Tibial nerve (tissue), 4 donors: ENCODE measurements at regions not wholly inside any gene's neighbourhood (a gene's known extent, or its start where the extent isn't known, plus 50 kb on each side); places are given as distances from the start of the nearest gene placed in this dataset.

ENCODE experiments used
- DNase-seq, 2 donors: peaks; one replicate each; pipeline ENCODE4 v3.0.0-alpha.2; 2019; ENCODE audit warnings: low spot score in 2 of 2
- H3K27ac ChIP-seq, 4 donors: fragments of 200-600 bp; sonication (generic) in 3 of 4; one replicate each; pipeline ENCODE4 v1.5.1; 2017 to 2019; ENCODE audit warnings: mild to moderate bottlenecking in 1 of 4
- H3K27me3 ChIP-seq, 2 donors: fragments of 200-600 bp; sonication (generic) in 1 of 2; one replicate each; pipeline versions ENCODE4 v1.5.1 to v1.6.0; 2017 to 2019
- H3K36me3 ChIP-seq, 3 donors: fragments of 200-600 bp; sonication (generic); one replicate each; pipeline ENCODE4 v1.5.1; 2018 to 2019
- H3K4me1 ChIP-seq, 4 donors: fragments of 200-600 bp; sonication (generic) in 3 of 4; one replicate each; pipeline ENCODE4 v1.5.1; 2017 to 2019
- H3K4me3 ChIP-seq, 4 donors: fragments of 200-600 bp; sonication (generic) in 3 of 4; one replicate each; pipeline ENCODE4 v1.5.1; 2017 to 2019; ENCODE audit warnings: mild to moderate bottlenecking in 1 of 4, moderate library complexity in 1 of 4
- H3K9me3 ChIP-seq, 4 donors: fragments of 200-600 bp; sonication (generic) in 3 of 4; one replicate each; pipeline ENCODE4 v1.5.1; 2017 to 2019
- EP300 ChIP-seq, 2 donors: sonication (generic); formaldehyde crosslinking; IDR thresholded peaks; one replicate each; pipeline ENCODE4 v1.6.1; 2017; ENCODE audit warnings: antibody characterized with exemption in 2 of 2, mild to moderate bottlenecking in 1 of 2
- POLR2A ChIP-seq, 2 donors: fragments of 450-650 bp; IDR thresholded peaks; one replicate each; pipeline ENCODE4 v1.6.1; 2017; ENCODE audit warnings: antibody characterized with exemption in 2 of 2, mild to moderate bottlenecking in 2 of 2, moderate library complexity in 2 of 2
- whole genome bisulfite sequencing, 2 donors: methylation state at CpG; one replicate each; pipeline ENCODE4 v1.1.5; 2018; 5-methylcytosine and 5-hydroxymethylcytosine counted together
- TF ChIP-seq, protein P1 (sequence below), 5 experiments: fragments of 200-600 bp in 3 of 5; fragments of 450-650 bp in 2 of 5; sonication (generic) in 3 of 5; IDR thresholded peaks; one replicate each; pipeline ENCODE4 v1.5.1; 2016 to 2019; ENCODE audit warnings: antibody characterized with exemption in 5 of 5, mild to moderate bottlenecking in 3 of 5, moderate library complexity in 2 of 5

- H3K4me3 ChIP-seq = no peak overlapping the region
- H3K27ac ChIP-seq = no peak overlapping the region
- no peaks in the 10 kb centered on the region for H3K27me3 ChIP-seq
- H3K36me3 ChIP-seq = no peaks in the 10 kb centered on the region
- H3K4me1 ChIP-seq = no peaks in the 10 kb centered on the region
- TF ChIP-seq POLR2A (IDR thresholded peaks at IDR 0.05) (no peak), EP300 (IDR thresholded peaks at IDR 0.05) (no peak)
- TF ChIP-seq, protein P1, sequence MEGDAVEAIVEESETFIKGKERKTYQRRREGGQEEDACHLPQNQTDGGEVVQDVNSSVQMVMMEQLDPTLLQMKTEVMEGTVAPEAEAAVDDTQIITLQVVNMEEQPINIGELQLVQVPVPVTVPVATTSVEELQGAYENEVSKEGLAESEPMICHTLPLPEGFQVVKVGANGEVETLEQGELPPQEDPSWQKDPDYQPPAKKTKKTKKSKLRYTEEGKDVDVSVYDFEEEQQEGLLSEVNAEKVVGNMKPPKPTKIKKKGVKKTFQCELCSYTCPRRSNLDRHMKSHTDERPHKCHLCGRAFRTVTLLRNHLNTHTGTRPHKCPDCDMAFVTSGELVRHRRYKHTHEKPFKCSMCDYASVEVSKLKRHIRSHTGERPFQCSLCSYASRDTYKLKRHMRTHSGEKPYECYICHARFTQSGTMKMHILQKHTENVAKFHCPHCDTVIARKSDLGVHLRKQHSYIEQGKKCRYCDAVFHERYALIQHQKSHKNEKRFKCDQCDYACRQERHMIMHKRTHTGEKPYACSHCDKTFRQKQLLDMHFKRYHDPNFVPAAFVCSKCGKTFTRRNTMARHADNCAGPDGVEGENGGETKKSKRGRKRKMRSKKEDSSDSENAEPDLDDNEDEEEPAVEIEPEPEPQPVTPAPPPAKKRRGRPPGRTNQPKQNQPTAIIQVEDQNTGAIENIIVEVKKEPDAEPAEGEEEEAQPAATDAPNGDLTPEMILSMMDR (IDR thresholded peaks at IDR 0.05) = no peak
- WGBS, 2 donors = 43 to 52% methylated on average over 3 of the region's 3 CpGs
- DNase-seq = no peak
- no peaks in the 10 kb centered on the region for H3K9me3 ChIP-seq
Measured at GRCh38 chr10:10613656-10614244, 403.9 kb upstream of the CELF2 start.

DNA sequence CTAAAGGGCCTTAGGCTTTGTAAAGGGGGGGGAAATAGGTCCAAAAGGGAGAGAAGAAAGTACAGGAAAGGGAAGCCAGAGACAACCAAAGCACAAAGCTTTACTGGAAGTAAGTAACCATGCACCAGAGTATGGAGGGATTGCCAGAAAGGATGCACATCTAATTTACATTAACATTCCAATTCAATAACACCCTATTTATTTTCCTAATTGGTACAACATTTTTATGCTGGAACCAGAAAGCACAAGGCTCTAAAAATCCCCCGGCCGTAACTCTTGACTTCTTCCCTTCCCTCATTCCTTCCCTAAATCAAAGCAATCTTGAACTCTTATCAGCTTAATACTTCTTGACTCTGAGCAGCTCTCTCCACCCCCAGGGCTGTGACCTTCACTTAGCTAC is 400.0 kb upstream of the CELF2 start:
- WGBS, 2 donors = 89 to 92% methylated on average over 2 of the region's 2 CpGs

DNA sequence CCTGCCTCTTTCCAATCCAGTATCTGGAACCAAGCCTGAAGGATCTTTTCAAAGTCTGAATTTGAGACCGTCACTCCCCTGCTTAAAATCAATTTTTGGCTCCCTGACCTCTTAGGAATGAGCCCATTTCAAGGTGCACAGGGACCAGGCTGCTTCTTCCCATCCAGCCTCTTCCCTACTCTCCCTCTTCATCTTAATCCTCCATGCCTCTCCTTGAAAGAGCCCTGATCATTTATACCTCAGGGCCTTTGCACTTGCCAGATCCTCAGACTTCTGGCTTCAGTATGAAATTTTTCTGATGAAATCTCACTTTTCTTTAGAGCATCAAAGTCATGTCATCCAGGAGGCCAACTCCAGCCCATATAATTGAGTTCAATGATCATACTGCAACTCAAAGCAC is 399.5 kb upstream of the CELF2 start:
- no peak overlapping the region for H3K27ac ChIP-seq
- H3K27me3 ChIP-seq = no peaks in the 10 kb centered on the region
- no peaks in the 10 kb centered on the region for H3K9me3 ChIP-seq
- DNase-seq = no peak
- H3K4me3 ChIP-seq = no peak overlapping the region
- no peaks in the 10 kb centered on the region for H3K36me3 ChIP-seq
- 91 to 95% methylated on average over 1 of the region's 1 CpG for WGBS, 2 donors
- TF ChIP-seq POLR2A (IDR thresholded peaks at IDR 0.05) = no peak
- TF ChIP-seq, protein P1 (IDR thresholded peaks at IDR 0.05) = no peak
- no peaks in the 10 kb centered on the region for H3K4me1 ChIP-seq

More for the DNA sequence above, 400.0 kb upstream of the CELF2 start:
- TF ChIP-seq, protein P1 (IDR thresholded peaks at IDR 0.05) = no peak
- TF ChIP-seq EP300 (IDR thresholded peaks at IDR 0.05) (no peak), POLR2A (IDR thresholded peaks at IDR 0.05) (no peak)
- no peak for DNase-seq
- no peak overlapping the region for H3K27ac ChIP-seq
- H3K36me3 ChIP-seq = no peaks in the 10 kb centered on the region
- H3K9me3 ChIP-seq = no peaks in the 10 kb centered on the region
- H3K27me3 ChIP-seq = no peaks in the 10 kb centered on the region
- no peaks in the 10 kb centered on the region for H3K4me1 ChIP-seq
- H3K4me3 ChIP-seq = no peak overlapping the region

DNA sequence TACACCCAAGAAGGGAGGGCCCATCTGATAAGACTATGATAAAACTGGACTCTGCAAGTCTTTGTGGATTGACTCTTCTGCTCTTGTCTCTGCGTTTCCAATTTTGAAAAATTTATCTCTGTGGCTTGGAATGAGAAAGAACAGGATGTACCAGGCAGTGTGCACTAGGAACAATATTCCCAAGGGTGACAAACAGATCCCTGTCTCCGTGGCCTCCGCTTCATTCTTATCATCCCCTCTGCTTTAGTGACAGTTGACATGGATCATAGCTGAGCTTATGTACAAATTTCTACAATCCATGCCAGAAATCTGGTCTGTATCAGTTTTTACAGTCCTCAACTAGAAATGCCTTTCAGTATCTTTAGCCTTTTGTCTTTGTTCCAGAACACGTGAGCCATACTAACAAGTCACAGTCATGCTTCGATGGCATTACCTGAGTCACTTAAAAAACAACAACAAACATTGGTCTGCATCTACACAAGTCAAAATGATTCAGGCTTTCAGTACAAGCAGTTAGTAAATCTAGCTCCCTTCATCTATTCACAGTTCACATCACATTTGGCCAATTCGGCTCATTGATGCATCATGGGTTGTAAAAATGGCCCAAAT is 393.6 kb upstream of the CELF2 start:
- H3K9me3 ChIP-seq = no peaks in the 10 kb centered on the region
- H3K27me3 ChIP-seq = no peaks in the 10 kb centered on the region
- TF ChIP-seq, protein P1 (IDR thresholded peaks at IDR 0.05) = no peak
- no peak for TF ChIP-seq EP300 (IDR thresholded peaks at IDR 0.05)
- no peak for TF ChIP-seq POLR2A (IDR thresholded peaks at IDR 0.05)
- H3K27ac ChIP-seq = no peak overlapping the region
- DNase-seq = no peak
- H3K4me1 ChIP-seq = peaks cover 0 to 6% (median 3%) of the 10 kb centered on the region in 4 donors
- H3K36me3 ChIP-seq = no peaks in the 10 kb centered on the region
- WGBS, 2 donors = 74 to 80% methylated on average over 6 of the region's 6 CpGs
- no peak overlapping the region for H3K4me3 ChIP-seq

- Histone ChIP-seq H3K27ac (no peak overlapping the region), H3K9me3 (no peaks in the 10 kb centered on the region), H3K4me3 (no peak overlapping the region), H3K36me3 (no peaks in the 10 kb centered on the region), H3K27me3 (no peaks in the 10 kb centered on the region), H3K4me1 (peaks cover 0 to 6% (median 3%) of the 10 kb centered on the region in 4 donors)
- no peak for DNase-seq
- TF ChIP-seq, protein P1 (IDR thresholded peaks at IDR 0.05) = no peak
- TF ChIP-seq POLR2A (IDR thresholded peaks at IDR 0.05) = no peak
- TF ChIP-seq EP300 (IDR thresholded peaks at IDR 0.05) = no peak
- 87% methylated on average over 8 of the region's 8 CpGs for WGBS, 2 donors
Measured at GRCh38 chr10:10624567-10624962, 393.1 kb upstream of the CELF2 start.
